SKM-1 treated with dmso at 0.1 percent for 144 hours (cell line): ENCODE measurements at regions not wholly inside any gene's neighbourhood (a gene's known extent, or its start where the extent isn't known, plus 50 kb on each side); places are given as distances from the start of the nearest gene placed in this dataset.
"Not testable (repeated sequence)": the region's sequence is repeated elsewhere in the genome, so short reads cannot be mapped to it uniquely, and the experiment has no call there.

Experiments used
- DNase-seq: peaks from one replicate; lab custom pipeline; 2025; ENCODE audit not compliant: unreplicated experiment; lab: John Stamatoyannopoulos, UW

DNA sequence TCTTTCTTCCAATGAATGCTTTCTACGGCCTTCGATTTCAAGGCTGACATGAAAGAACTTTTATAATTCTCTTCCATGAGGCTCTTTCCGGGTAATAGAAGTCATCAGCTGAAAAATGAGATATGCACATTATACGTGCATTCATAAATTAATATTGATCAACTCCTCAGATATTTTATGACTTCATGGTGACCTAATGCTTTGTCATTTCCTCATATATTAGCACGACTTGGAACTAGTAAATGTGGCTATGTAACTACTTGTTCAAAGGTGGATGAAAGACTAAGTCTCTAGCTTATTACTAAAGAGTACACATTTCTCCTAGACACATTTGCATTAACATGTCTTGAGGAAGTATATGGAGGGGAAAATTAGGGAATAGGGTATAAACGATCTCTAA is 168.8 kb downstream of the HDGFL1 start:
- DNase-seq = no peak

DNA sequence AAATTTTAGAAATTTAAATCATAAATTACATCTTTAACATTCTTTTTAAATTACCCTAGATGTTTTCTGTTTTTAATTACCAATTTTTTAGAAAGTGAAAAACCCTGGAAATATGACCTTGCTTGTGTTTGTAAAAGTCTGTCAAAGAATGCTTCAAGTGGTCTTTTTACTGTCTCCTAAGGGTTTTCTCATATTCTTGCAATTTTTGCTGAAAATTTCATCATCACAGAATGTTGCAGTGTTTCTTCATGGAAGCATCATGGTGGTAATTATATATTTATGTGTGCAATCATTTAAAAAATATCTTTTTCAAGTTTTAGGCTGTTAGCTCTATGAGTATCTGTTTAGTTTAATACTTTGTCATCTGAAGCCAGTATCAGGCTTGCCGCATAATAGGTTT is 178.2 kb downstream of the HDGFL1 start:
- DNase-seq = no peak

GRCh38 chr6:22748681-22749080 is 179.3 kb downstream of the HDGFL1 start:
- no peak for DNase-seq

GRCh38 chr6:22749696-22750095 is 180.3 kb downstream of the HDGFL1 start:
- no peak for DNase-seq

DNA sequence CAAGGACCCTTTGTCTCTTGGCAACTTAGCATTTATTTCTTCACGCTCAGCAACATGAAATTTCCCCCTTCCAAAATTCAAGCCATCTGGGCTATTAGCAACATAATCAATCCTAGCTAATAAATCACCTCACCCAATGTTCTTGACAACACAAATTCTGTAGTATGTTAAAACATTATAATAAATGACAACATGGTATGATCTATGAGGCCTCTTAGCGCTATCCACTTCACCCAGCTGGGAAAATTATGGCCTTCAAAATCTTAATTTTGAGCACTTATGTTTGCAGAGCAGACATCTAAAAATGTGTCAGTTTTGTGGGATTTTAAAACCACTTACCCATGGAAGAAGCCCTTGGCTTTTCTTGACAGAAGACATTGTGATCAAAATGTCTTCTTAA is 181.9 kb downstream of the HDGFL1 start:
- DNase-seq = no peak

DNA sequence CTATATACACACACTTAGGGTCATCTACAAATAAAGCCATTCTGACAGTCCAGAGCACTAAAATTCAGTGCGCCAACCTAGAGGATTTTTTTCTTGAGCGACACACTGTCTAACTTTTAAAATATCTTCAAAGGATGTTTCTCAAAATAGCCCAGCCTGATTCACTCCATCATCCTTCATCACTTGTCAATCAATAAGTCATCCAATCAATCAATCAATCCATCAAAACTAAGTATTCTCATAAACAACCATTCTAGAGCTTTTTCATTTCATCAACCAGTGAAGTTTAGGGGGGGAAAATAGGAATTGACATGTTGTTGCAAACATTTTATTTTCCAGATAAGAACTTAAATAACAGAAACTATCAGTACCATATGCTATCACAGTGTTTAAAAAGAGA is 183.2 kb downstream of the HDGFL1 start:
- no peak for DNase-seq

- no peak for DNase-seq
Measured at GRCh38 chr6:22754061-22754460, 184.7 kb downstream of the HDGFL1 start.

DNA sequence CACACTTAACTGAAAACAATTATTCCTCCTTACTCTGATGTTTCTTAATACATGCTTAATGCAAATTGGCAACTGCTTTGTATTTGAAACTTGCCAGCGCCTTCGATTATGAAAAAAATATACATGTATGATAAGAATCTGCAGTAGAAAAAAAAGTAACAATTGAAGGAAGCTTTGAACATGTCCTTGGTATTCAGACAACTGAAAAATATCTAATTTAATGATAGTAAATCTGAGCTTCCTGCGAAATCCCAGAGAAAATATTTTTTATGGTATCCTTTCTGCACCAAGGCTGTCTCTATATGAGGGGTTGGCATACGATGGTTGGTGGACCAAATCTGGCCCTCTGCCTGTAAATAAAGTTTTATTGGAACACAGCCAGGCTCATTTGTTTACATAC is 186.2 kb downstream of the HDGFL1 start:
- DNase-seq = no peak

DNA sequence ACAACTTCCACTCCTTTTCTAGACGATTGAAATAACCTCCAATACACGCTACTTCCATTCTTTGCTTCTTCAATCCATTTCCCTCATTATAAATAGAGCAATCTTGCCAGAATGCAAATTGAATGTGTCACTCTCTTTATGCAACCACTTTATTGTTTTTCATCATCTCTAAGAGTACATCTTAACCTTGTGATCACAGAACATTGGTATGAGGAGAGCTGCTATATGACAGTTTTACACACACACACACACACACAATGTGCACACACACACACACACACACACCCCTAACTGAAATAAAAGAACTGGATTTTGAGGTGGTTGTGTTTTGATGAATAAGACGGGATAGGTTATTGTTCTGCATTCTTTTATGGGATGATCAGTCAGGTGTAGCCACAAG is 187.0 kb downstream of the HDGFL1 start:
- no peak for DNase-seq

GRCh38 chr6:22764496-22764895 is 195.1 kb downstream of the HDGFL1 start:
- no peak for DNase-seq

GRCh38 chr6:22765015-22765414 is 195.6 kb downstream of the HDGFL1 start:
- no peak for DNase-seq

DNA sequence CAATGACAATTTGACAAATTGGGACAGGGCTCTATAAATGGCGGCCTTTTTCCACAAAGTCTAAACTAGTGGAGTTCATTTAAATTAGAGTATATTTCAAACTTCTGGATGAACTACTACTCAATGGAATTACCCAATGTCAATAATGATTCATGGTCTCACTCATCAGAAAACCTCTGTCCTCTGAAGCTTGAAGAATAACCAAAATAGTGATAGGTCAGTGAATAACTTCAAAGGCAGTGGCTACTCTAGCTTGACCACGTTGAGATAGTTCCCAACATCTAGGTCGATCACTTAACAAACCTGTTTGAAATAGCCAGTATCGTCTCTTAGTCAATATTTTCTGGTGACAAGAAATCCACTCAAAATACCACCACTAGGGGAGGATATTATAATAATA is 197.6 kb downstream of the HDGFL1 start:
- no peak for DNase-seq

DNA sequence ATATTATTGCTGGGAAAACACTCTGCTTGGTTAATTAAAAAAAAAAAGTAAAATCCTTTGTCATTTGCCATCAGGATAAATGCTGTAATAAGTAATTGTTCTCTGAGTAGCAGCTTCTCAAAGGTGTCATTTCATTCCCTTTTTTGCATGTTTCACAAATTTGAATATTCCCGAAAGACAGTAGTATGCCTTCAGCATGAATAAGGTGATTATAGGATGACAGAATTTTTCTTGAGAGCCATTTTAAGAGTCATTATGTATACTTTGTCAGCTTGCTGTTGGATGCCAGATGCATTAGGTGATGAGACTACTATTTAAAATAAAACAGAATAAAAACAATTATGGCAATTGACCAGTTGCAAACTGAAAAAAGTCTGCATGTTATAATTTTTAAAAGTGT is 200.7 kb downstream of the HDGFL1 start:
- DNase-seq = no peak

DNA sequence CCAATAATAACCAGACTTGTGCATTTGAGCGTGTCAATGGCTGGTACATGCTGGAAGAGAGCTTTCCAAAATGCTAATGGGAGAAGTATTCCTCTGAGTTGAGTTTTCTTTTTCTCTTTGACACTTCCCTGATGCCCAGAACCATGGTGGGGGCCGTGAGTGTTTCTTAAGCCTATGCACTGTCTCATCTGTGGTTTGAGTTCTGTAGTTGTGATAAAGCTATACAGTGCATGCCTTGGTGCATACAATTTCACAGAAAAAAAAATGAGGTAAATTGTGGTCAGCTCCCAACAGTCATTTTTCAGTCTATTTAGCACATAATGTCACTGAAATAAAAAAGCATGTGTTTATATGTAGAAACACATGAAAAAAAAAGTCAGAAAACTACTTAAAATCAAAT is 204.8 kb downstream of the HDGFL1 start:
- DNase-seq = no peak

- not testable (repeated sequence) for DNase-seq
Measured at GRCh38 chr6:22778438-22778837, 209.1 kb downstream of the HDGFL1 start.

DNA sequence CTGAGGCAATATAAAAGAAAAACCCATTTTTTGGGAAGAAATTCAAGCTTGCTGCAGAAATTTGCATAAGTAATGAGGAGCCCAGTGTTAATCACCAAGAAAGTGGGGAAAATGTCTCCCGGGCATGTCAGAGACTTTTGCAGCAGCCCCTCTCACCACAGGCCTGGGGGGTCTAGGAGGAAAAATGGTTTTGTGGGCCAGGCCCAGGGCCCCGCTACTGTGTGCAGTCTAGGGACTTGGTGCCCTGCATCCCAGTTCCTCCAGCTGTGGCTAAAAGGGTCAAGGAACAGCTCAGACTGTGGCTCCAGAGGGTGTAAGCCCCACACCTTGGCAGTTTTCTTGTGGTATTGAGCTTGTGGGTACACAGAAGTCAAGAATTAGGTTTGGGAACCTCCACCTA is 209.7 kb downstream of the HDGFL1 start:
- DNase-seq = no peak

DNA sequence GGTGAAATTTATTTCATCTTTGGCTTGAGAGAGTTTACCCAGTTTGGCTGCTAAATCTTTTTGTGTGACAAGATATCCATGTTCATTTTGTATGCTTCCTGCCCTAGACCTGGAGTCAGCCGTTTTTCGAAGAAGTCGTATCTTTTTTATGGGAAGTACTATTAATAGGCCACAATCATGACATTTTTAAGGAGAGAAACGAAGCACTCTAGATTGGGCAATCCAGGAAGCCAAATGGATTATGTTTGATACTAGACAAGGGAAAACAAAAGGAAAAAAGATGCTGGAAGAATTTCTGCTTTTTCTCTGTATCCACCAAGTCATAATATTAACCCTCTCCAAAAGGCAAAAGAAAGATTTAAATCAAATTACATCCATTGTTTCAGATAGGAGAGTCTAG is 214.6 kb downstream of the HDGFL1 start:
- DNase-seq = no peak

GRCh38 chr6:22784601-22785410 is 215.4 kb downstream of the HDGFL1 start:
- DNase-seq = no peak

GRCh38 chr6:22788038-22788437 is 218.7 kb downstream of the HDGFL1 start:
- no peak for DNase-seq

DNA sequence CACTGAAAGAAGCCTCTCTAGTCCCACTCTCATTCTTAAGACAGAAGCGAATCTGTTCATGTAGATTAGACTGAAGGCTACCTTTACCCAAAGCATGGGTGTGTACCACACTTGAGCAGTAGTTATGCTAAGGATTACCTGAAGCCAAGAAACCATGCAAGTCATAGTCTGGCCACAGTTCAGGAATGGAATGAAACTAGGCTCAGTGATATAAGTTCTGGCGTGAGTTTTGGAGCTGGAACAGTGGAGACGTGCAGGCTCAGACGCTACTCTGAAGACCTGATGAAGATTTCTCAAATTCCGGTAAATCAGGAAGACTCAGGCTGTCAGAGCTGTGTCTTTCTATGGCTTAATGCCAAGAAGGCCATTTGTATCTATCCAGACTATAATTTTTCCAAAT is 219.9 kb downstream of the HDGFL1 start:
- no peak for DNase-seq

- DNase-seq = no peak
Measured at GRCh38 chr6:22794844-22795243, 225.5 kb downstream of the HDGFL1 start.

GRCh38 chr6:22800451-22800850 is 231.1 kb downstream of the HDGFL1 start:
- no peak for DNase-seq

GRCh38 chr6:22801831-22802230 is 232.5 kb downstream of the HDGFL1 start:
- DNase-seq = no peak
